ENCODE measurements at regions not wholly inside any gene's neighbourhood (a gene's known extent, or its start where the extent isn't known, plus 50 kb on each side); places are given as distances from the start of the nearest gene placed in this dataset.
"Not testable (repeated sequence)": the region's sequence is repeated elsewhere in the genome, so short reads cannot be mapped to it uniquely, and the experiment has no call there.

DNA sequence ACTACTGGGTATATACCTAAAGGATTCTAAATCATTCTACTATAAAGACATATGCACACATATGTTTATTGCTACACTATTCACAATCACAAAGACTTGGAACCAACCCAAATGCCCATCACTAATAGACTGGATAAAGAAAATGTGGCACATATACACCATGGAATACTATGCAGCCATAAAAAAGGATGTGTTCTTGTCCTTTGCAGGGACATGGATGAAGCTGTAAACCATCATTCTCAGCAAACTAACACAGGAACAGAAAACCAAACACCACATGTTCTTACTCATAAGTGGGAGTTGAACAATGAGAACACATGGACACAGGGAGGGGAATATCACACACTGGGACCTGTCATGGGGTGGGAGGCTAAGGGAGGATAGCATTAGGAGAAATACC lies 249.0 kb downstream of the SLCO4C1 start:
- not testable (repeated sequence) for DNase-seq

DNA sequence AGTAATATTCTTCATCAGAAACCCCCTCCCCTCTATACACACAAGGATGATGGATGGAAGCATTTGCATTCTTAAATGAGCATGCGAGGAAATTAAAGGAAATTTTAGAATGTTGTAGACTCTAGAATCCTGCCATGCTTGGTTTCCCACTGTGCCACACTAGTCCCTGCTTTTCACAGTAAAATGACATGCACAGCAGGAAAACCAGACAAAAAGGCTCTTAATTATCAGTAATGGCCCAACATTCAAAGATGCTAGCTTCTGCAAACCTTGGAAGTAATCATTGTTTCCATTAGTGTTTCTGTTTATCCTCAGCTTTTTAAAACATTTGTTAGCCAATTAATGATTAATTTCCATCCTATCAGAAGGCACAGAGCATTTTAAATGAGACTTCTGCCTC lies 255.8 kb downstream of the SLCO4C1 start:
- DNase-seq: no peak

DNA sequence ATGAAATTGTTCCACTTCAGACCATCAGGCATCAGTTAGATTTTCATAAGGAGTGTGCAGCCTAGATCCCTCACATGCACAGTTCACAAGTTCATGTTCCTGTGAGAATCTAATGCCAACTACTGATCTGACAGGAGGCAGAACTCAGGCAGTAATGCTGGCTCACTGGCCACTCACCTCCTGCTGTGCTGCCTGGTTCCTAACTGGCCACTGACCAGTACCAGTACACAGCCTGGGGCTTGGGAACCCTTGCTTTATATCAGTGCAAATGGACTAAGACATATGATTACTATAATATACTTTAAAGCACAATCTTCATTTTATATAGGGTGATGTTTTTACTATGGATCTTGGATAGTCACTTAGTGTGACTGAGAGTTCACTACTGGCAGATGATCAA lies 259.2 kb downstream of the SLCO4C1 start:
- DNase-seq: no peak

DNA sequence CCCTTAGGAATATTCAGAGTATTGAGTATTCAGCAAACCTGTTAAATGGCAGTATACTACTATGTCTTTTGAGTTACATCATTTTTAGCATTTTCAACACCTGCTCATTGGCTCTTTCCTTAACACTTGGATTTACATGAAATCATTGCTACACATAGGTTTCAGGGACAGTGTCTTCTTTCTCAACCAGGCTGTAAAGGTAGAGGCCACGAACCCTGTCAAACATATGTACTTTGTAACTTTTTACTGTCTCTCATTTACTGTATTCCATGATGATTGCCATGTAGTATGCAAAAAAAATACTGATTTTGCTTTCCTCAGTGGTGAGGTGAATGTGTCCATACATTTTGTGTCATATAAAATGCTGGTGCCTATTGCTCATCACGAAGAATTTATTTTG lies 264.4 kb downstream of the SLCO4C1 start:
- DNase-seq: no peak

DNA sequence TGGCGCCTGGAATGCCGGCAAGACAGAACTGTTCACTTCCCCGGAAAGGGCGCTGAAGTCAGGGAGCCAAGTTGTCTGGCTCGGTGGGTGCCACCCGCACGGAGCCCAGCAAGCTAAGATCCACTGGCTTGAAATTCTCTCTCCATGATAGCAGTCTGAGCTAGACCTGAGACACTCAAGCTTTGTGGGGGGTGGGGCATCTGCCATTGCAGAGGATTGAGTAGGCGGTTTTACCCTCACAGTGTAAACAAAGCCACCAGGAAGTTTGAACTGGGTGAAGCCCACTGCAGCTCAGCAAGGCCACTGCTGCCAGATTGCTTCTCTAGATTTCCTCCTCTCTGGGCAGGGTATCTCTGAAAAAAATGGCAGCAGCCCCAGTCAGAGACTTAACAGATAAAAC lies 277.4 kb downstream of the SLCO4C1 start:
- DNase-seq: no peak

DNA sequence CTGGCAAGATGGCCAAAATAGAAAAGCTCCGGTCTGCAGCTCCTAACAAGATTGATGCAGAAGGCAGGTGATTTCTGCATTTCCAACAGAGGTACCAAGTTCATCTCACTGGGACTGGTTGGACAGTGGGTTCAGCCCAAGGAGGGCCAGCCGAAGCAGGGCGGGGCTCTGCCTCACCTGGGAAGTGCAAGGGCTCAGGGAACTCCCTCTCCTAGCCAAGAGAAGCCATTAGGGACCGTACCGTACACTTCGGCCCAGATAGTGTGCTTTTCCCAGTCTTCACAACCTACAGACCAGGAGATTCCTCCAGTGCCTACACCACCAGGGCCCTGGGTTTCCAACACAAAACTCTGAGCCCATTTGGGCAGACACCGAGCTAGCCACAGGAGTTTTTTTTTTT lies 277.8 kb downstream of the SLCO4C1 start:
- DNase-seq: no peak

DNA sequence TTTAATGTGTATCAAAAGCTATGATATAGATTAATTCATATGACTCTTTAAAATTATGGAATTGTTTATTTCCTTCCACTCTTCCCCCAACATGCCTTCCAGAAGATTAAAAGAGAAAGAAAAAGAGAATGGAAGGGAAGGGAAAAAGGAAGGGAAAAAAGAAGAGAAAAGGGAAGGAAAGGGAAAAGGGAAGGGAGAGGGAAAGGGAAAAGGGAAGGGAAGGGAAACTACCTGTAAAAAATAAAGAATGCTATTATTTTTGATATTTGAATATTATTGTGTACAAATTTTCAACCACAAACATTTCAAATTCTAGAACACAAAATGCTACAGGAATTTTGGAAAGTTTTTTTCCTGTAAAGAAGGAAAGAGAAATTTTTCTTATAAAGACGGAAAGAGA lies 281.7 kb downstream of the SLCO4C1 start:
- no peak for DNase-seq

DNA sequence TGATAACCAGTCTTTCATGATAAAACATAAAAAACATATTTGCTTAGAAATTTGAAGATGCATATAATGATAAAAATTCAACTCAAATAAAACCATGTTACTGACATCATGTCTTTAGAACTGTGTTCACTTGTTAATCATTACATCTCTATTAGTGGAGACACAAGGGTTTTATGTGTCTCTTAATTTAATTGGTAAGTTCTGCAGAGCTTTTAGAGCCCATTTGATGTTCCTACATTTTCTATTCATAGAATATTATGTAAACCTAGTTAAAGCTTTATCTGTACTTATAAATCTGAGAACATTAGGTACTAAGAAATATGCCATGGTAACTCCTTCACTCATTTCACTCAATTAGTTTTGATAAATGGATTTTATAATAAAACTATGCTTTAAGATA lies 285.4 kb downstream of the SLCO4C1 start:
- DNase-seq: no peak

DNA sequence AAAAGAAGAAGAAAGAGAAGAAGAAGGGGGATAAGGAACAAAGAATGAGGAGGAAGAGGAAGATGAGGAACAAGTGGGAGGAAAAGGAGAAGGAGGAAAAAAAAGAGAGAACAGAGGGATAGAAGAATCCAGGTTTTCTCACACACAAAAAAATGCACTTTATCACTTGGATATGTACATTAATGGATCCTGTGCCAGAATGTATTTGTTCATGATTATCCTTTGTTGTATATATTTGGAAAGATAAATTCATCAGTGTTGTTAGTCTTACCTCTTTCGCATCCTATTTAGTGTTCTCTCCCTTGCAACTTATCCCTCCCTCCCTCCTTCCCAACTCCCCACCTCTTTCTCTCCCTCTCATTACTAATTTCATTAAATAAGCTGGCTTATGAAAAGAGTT lies 298.8 kb downstream of the SLCO4C1 start:
- no peak for DNase-seq

DNA sequence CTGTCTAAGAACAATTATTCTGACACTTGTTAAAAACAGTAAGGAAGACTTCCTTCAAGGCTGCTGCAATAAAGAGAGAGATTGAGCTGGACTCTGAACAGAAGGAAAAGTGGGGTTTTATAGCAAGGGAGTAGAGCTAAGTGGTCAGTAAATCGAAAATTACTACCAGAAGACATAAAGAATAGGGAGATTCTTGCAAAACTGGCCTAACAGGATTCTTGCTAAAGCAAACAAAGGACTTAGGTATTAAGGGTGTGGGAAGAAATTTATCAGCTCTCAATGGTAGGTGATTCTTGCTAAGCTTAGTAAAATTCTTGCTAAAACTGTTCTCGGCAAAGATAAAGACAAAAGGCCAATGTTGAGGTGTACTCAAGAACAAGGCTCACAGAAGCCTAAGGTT lies 300.5 kb downstream of the SLCO4C1 start:
- DNase-seq: no peak

DNA sequence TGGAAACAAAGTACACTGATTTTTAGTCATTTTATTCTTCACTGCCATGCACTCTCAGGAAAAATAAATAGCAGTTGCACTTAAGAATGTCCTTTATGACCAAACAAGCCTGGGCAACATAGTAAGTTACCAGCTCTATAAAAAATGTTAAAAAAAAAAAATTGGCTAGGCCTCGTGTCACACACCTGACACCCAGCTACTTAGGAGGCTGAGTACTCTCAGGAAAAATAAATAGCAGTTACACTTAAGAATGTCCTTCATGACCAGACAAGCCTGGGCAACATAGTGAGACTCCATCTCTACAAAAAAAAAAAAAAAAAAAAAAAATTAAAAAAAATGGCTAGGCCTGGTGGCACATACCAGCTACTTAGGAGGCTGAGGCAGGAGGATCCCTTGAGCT lies 304.6 kb downstream of the SLCO4C1 start:
- DNase-seq: no peak

DNA sequence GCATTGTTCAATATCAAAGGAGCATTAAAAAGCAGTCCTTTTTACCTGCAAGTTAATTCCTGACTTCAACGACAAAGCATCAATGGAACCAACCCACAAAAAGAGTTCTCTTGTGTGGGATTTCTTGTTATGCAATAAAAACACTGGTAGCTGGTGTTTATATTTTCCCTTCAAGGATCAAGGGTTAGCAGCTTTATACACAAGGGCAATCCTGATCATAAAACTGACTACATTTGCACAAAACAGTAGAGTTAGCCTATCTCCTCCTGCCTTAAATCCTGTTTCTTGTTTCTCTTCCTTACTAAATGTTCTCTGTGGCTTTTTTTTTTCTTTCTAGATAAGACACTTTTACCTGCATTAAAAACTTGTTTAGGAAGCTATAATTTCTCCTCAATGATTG lies 306.4 kb downstream of the SLCO4C1 start:
- no peak for DNase-seq

DNA sequence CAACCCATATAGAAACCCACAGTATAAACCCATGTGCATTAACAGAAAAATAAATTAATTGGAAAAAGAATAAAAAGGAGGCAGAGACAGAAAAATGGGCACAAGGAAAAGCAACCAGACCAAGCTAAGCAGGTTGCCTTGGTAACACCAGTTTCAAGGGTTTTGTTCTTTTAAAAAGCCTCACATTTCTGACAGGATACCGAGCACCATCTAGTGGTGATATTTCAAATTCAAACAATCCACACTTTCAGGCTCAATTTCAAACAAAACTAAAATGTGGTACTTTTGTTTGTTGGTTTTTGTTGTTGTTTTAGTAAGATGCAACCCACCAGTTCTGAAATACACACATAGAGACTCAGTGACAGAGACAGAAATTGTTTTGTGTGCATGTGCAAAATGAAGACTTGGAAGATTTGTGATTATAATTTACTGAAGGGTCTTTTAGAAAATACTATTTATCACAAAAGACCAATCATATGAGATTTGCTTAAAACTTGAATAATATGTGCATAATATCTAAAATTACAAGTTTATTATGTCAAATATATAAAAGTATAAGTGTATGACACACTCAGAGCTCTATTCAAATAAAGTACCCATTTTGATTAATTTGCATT lies 318.2 kb downstream of the SLCO4C1 start:
- no peak for DNase-seq

DNA sequence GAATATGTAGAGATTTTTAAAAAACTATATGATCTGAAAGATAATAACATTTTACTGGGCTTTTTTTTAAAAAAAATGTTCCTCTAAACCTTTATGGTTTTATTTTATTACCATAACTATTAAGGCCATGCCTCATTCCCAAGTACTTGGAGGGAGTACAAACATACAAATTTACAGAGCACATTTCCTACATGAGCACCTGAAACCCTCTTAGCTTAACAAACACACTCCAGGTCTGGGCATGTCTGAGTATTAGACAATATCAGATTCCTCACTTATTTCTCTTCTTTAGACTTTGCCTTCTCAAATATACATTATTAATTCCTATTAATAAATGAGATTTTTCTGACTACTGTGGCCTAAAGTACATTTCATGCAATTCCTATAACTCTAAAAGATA lies 319.2 kb downstream of the SLCO4C1 start:
- DNase-seq: no peak

DNA sequence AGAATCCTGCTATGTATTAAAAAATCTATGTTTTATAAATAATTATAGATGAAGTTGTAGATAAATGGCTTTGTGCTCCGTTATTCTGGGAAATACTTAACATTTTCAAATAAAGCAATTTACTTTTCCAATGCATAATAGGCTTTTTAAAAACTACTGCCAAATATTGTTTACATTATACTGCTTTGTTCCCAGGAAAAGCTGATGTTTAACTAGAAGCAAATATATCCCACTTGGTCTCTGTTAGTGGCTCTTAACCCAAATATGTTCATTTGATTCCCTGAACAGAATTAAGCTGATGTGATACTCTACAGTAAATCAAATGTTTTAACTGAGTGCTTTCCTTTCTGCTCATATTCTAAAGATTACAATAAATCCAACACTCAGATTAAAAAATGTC lies 326.3 kb downstream of the SLCO4C1 start:
- DNase-seq: no peak

DNA sequence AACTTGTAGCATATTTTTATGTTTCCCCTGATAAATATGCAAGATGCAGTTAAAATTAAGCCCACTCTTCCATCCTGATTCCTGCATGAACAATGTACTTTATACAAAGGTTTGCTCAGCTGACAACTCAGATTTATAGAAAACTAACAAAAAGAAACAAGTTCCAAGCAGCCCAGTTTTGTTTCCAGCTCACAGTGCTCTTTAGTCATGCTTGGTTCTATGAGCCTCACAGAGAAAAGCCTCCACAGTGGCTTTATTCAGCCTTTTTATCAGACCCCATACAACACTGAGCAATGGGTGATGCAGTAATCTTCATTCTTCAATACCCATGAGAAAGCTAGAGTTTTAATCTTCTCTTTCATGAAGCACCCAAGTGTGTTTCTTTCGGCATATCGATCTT lies 329.6 kb downstream of the SLCO4C1 start:
- DNase-seq: no peak

DNA sequence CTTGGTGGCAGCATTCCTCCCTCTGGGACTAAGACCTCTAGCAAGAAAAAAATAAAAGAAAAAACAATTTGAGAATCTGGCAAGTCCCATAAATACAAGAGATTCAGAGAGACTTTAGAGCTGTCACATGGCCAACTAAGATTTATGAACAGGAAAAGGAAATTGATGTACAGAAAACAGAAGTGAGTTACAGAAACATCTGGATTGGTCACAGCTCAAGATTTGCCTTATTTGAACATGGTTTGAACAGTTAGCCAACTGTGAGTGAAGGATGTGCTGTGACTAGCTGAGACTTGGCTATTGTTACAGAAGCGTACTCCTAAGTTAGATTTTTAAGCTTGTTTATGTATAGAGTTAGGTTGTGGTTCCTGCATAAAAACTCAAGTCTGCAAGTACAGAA lies 340.2 kb downstream of the SLCO4C1 start:
- no peak for DNase-seq

DNA sequence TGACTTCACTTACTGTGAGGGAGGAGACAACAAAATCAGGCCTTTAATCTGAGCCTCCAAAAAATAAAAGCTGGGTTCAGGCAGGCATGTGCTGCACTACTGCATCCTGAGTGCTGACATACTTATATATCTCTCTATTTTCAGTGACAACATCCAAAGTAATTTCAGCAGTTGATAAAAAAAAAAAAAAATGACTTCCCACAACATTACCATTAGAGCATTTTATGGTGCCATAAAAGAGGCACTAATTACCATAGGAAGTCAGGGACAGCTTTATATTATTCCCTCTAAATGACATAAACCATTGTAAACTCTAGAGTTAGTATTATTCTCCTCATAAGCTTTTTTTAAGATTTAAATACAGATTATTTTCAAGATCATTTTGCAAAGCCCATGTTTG lies 346.1 kb downstream of the SLCO4C1 start:
- DNase-seq: no peak

DNA sequence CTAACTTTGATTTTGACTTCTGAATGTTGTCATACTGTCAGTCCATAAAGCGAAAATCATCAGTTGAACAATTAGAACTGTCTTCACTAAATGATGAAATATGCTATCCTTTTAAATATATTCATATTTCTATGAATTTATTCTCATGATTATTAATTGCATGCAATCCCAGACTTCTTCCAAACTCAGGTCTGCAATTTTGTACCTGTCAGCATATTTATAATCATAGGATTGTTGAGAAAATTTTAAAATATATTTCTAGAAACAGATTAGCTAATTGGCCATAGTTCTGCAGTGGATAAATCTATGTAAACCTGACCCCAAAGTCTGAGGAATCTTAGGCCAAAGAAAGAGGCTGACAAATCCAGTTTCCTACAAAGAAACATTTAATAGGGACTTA lies 347.5 kb downstream of the SLCO4C1 start:
- no peak for DNase-seq

DNA sequence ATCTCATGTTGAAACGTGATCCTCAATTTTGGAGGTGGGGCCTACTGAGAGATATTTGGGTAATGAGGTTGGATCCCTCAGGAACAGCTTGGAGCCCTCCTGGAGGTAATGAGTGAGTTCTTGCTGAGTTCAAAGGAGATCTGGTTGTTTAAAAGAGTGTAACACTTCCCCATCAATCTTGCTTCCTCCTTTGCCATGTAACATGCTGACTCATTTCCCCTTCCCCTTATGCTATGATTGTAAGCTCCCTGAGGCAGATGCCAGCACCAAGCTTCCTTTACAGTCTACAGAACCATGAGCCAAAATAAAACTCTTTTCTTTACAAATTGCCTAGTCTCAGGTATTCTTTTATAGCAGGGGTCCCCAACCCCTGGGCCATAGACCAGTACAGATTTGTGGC lies 352.3 kb downstream of the SLCO4C1 start:
- DNase-seq: no peak

DNA sequence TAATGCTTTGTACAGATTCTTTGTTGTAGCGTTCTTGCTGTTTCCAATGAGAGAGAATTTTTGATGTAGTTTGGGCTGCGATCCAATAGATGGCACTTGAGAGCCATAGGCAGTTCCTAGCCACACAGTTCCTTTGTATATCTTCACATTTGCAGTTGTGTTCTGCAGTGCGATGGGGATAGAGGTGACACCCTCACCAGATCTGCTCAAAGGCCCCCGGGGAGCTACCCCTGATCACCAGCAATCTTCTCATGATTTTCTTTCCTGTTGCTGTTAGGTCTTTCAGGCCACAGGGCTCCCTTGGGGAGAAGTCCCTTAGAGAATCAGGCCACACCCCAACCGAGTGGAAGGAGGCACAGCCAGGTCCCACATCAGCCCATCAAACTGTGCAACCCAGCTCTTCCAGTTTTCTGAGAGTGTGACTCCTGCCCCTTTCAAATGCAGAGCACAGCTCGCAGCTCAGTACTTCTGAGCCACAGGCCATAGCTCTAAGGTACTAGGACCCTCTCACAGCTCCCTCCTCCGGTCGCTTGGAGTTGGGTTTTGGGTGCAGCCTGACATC lies 353.7 kb downstream of the SLCO4C1 start:
- no peak for DNase-seq

DNA sequence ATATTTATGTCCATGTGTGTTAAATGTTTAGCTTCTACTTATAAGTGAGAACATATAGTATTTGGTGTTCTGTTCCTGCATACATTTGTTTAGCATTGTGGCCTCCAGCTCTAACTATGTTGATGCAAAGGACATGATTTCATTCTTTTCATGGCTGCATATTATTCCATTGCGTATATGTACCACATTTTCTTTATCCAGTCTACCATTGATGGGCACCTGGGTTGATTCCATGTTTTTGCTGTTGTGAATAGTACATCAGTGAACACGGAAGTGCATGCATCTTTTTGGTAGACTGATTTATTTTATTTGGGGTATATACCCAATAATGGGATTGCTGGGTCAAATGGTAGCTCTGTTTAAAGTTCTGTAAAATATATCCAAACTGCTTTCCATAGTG lies 359.0 kb downstream of the SLCO4C1 start:
- no peak for DNase-seq

DNA sequence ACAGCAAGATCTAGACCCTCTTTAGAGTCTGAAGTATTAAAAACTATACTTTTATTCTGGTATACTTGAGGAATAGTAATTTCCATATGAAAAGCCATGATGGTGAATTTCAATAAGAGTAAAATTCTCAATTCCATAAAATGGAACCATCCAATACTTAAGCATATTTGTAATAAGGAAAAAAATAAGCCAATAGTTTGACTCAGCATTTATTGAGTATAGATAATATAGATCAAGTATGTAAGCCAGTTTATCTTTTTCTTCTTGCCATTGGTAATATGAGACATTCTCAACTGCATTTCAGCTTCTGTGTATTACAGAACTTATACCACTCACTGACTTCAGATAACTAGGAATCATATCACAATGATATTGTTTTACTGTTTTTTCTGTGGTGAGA lies 361.0 kb downstream of the SLCO4C1 start:
- DNase-seq: no peak

DNA sequence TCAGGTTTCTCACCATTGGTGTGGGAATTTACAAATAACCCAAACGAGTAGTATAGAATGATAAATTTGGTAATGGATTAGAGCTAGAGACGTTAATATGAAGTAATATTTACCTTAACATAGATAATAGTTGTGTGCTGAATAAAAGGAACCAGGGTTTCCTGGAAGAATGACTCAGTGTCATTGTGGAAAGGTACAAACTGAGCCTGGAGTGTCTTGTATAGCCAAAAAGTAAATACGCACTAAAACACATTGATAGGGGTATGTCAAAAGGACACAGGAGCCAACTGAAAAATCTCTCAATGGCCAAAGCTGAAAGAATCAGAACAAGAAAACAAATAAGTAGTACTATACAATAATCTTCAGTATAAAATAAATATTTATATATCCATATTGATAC lies 363.5 kb downstream of the SLCO4C1 start:
- no peak for DNase-seq

DNA sequence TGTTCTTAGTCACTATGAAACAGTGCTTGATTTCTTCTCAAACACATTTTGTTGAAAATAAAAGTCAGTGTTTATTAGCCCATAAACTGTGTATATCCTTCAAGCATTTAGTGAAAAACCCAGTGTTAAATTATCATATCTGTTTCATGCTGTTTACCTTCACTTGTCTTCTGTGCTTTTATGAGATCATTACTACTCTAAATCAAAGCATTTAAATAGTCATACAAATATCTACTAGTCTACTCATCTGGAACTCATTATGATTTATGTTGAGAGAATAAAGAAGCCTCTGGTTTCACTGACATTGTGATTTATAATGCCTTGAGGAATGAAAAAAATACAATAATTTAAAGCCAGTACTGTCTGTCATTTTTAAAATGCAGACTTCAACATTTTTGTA lies 366.5 kb downstream of the SLCO4C1 start:
- no peak for DNase-seq

DNA sequence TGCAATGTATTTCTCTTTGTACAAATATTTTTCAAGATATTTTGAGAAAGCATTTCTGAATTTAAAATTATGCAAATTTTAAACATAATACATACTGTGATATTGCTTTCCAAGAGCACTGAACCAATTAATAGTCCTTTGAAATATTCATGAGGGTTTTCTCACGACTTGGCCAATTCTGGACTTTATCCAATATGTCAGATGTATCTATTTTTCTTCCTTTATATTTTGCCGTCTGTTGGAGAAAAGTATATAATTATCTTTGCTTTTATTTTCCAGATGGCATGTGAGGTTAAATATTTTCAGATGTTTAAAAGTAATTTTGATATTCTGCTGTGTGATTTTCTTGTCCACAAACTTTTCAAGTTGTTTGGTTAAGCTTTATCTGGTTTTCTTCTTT lies 378.9 kb downstream of the SLCO4C1 start:
- DNase-seq: no peak

Measured in stimulated activated CD4-positive, alpha-beta T cell treated with anti-CD3 and anti-CD28 coated beads, Interleukin-2, amount 100 ng/mL, for 24 hours (primary cell).